Liver (tissue), 3 donors: ENCODE measurements at regions not wholly inside any gene's neighbourhood (a gene's known extent, or its start where the extent isn't known, plus 50 kb on each side); places are given as distances from the start of the nearest gene placed in this dataset.

Experiments used
- ATF3 ChIP-seq: IDR thresholded peaks from 2 replicates; pipeline ENCODE4 v1.6.1; 2016; ENCODE audit warnings: antibody characterized with exemption
- EGR1 ChIP-seq, 2 donors: IDR thresholded peaks; 2 replicates each; pipeline ENCODE4 v1.6.1; 2016 to 2018; ENCODE audit warnings: antibody characterized with exemption in 2 of 2, low read depth in 2 of 2
- FOXA1 ChIP-seq: IDR thresholded peaks from 2 replicates; pipeline ENCODE4 v1.6.1; 2016; ENCODE audit warnings: antibody characterized with exemption
- GABPA ChIP-seq, 2 donors: IDR thresholded peaks in 1 of 2; conservative IDR thresholded peaks in 1 of 2; 2 replicates each; pipeline ENCODE4 v1.6.1; 2016; ENCODE audit warnings: antibody characterized with exemption in 2 of 2, mild to moderate bottlenecking in 1 of 2, moderate library complexity in 1 of 2
- HNF4G ChIP-seq: IDR thresholded peaks from 2 replicates; pipeline ENCODE4 v1.6.1; 2016; ENCODE audit warnings: antibody characterized with exemption
- JUND ChIP-seq, 2 donors: IDR thresholded peaks; 2 replicates each; pipeline ENCODE4 v1.6.1; 2016; ENCODE audit warnings: antibody characterized with exemption in 2 of 2
- RAD21 ChIP-seq, 2 donors: IDR thresholded peaks; 2 replicates each; pipeline ENCODE4 v1.6.1; 2016; ENCODE audit warnings: antibody characterized with exemption in 2 of 2, mild to moderate bottlenecking in 2 of 2
- REST ChIP-seq: IDR thresholded peaks from 2 replicates; pipeline ENCODE4 v1.6.1; 2016; ENCODE audit warnings: antibody characterized with exemption, mild to moderate bottlenecking
- RXRA ChIP-seq, 2 donors: IDR thresholded peaks; 2 replicates each; pipeline ENCODE4 v1.6.1; 2017 to 2018; ENCODE audit warnings: antibody characterized with exemption in 2 of 2, mild to moderate bottlenecking in 1 of 2
- SP1 ChIP-seq: IDR thresholded peaks from 2 replicates; pipeline ENCODE4 v1.6.1; 2018; ENCODE audit warnings: antibody characterized with exemption, mild to moderate bottlenecking
- YY1 ChIP-seq: IDR thresholded peaks from 2 replicates; pipeline ENCODE4 v1.6.1; 2016; ENCODE audit warnings: antibody characterized with exemption, mild to moderate bottlenecking
- TF ChIP-seq, protein P1 (sequence below): IDR thresholded peaks from 2 replicates; pipeline ENCODE4 v1.6.1; 2016; ENCODE audit warnings: antibody characterized with exemption
- TF ChIP-seq, protein P2 (sequence below): fragments of 150-350 bp; IDR thresholded peaks from 2 replicates; pipeline ENCODE4 v1.5.1; 2017; ENCODE audit warnings: improper control_type of control experiment, low read depth, low read length; ENCODE audit not compliant: missing input control
- TF ChIP-seq, protein P3 (sequence below): IDR thresholded peaks from 2 replicates; pipeline ENCODE4 v1.6.1; 2016; ENCODE audit warnings: antibody characterized with exemption
- donor health status: healthy.
- donor health status: healthy.

DNA sequence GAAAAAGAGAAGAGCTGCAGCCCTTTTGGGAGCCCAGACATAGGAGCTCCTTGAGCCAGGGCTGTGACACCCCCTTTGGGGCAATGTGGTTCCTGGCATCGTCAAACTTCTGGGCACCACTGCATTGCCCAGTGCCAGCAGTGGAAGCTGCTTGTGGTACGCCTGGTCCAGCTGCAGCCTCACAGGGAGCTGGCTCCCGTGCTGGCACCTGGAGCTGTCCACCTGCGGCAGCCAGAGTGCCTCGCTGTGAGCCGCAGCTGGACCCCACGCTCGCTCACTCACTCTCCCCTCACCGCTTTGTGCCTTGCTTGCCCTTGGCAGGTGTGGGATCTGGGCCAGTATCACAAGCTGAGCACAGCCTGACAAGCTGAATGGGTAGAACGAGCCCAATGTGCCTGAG is 1150.8 kb upstream of the CDH6 start:
- no peak for TF ChIP-seq REST
- TF ChIP-seq, protein P1, sequence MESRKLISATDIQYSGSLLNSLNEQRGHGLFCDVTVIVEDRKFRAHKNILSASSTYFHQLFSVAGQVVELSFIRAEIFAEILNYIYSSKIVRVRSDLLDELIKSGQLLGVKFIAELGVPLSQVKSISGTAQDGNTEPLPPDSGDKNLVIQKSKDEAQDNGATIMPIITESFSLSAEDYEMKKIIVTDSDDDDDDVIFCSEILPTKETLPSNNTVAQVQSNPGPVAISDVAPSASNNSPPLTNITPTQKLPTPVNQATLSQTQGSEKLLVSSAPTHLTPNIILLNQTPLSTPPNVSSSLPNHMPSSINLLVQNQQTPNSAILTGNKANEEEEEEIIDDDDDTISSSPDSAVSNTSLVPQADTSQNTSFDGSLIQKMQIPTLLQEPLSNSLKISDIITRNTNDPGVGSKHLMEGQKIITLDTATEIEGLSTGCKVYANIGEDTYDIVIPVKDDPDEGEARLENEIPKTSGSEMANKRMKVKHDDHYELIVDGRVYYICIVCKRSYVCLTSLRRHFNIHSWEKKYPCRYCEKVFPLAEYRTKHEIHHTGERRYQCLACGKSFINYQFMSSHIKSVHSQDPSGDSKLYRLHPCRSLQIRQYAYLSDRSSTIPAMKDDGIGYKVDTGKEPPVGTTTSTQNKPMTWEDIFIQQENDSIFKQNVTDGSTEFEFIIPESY = no peak
- TF ChIP-seq, protein P2, sequence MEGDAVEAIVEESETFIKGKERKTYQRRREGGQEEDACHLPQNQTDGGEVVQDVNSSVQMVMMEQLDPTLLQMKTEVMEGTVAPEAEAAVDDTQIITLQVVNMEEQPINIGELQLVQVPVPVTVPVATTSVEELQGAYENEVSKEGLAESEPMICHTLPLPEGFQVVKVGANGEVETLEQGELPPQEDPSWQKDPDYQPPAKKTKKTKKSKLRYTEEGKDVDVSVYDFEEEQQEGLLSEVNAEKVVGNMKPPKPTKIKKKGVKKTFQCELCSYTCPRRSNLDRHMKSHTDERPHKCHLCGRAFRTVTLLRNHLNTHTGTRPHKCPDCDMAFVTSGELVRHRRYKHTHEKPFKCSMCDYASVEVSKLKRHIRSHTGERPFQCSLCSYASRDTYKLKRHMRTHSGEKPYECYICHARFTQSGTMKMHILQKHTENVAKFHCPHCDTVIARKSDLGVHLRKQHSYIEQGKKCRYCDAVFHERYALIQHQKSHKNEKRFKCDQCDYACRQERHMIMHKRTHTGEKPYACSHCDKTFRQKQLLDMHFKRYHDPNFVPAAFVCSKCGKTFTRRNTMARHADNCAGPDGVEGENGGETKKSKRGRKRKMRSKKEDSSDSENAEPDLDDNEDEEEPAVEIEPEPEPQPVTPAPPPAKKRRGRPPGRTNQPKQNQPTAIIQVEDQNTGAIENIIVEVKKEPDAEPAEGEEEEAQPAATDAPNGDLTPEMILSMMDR = no peak
- no peak for TF ChIP-seq EGR1 (IDR thresholded peaks at IDR 0.05; ENCODE audit: low read depth in 2 of 2)
- no peak for TF ChIP-seq SP1
- TF ChIP-seq, protein P3, sequence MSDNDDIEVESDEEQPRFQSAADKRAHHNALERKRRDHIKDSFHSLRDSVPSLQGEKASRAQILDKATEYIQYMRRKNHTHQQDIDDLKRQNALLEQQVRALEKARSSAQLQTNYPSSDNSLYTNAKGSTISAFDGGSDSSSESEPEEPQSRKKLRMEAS = no peak
- no peak for TF ChIP-seq RXRA (IDR thresholded peaks at IDR 0.05)
- TF ChIP-seq GABPA (IDR thresholded peaks at IDR 0.05 in 1 of 2, conservative IDR thresholded peaks at IDR 0.05 in 1 of 2) = no peak
- TF ChIP-seq HNF4G = no peak
- TF ChIP-seq RAD21 (IDR thresholded peaks at IDR 0.05) = no peak
- TF ChIP-seq ATF3 = no peak
- TF ChIP-seq YY1 = no peak
- no peak for TF ChIP-seq FOXA1
- TF ChIP-seq JUND (IDR thresholded peaks at IDR 0.05) = no peak
